GM10266 (cell line): ENCODE measurements at regions not wholly inside any gene's neighbourhood (a gene's known extent, or its start where the extent isn't known, plus 50 kb on each side); places are given as distances from the start of the nearest gene placed in this dataset.

Experiments
- DNase-seq: peaks from one replicate; pipeline ENCODE4 v3.0.0; 2012; ENCODE audit errors: extremely low spot score
- CTCF ChIP-seq: IDR thresholded peaks from 2 replicates; pipeline ENCODE4 v1.5.1; 2012; ENCODE audit warnings: mild to moderate bottlenecking, low read depth; ENCODE audit not compliant: control insufficient read depth, insufficient read depth; ENCODE audit errors: missing control alignments

GRCh38 chr14:83120187-83120586, 1586.5 kb upstream of the SEL1L start:
- no peak for DNase-seq
- no peak for TF ChIP-seq CTCF

GRCh38 chr14:83126076-83126475, 1592.4 kb upstream of the SEL1L start:
- no peak for TF ChIP-seq CTCF
- no peak for DNase-seq

- TF ChIP-seq CTCF: no peak
- DNase-seq: no peak
These were observed 1595.1 kb upstream of the SEL1L start for GRCh38 chr14:83128783-83129182.

GRCh38 chr14:83129496-83129895, 1595.8 kb upstream of the SEL1L start:
- TF ChIP-seq CTCF: no peak

GRCh38 chr14:83133981-83134645, 1600.5 kb upstream of the SEL1L start:
- DNase-seq: no peak
- TF ChIP-seq CTCF: no peak

More at GRCh38 chr14:83129496-83129895, 1595.8 kb upstream of the SEL1L start:
- DNase-seq: no peak

- DNase-seq: no peak
These were observed 1607.1 kb upstream of the SEL1L start for GRCh38 chr14:83140756-83141155.

GRCh38 chr14:83147006-83147405, 1613.4 kb upstream of the SEL1L start:
- no peak for DNase-seq
- no peak for TF ChIP-seq CTCF

More at GRCh38 chr14:83140756-83141155, 1607.1 kb upstream of the SEL1L start:
- TF ChIP-seq CTCF: no peak
